HG03469 (cell line): ENCODE measurements at regions not wholly inside any gene's neighbourhood (a gene's known extent, or its start where the extent isn't known, plus 50 kb on each side); places are given as distances from the start of the nearest gene placed in this dataset.

ENCODE experiments used
- ATAC-seq: cut with Tn5 transposase; IDR thresholded peaks from one replicate; pipeline ENCODE4 v1.9.1; 2021; ENCODE audit warnings: mild to moderate bottlenecking, moderate library complexity, moderate number of reproducible peaks; ENCODE audit not compliant: unreplicated experiment

GRCh38 chr9:16328349-16328748, 542.1 kb downstream of the BNC2 start:
- ATAC-seq, result no peak

- no peak for ATAC-seq
Measured at GRCh38 chr9:16329671-16330113, 540.8 kb downstream of the BNC2 start.

- no peak for ATAC-seq
Measured at GRCh38 chr9:16331031-16331430, 539.4 kb downstream of the BNC2 start.

- ATAC-seq, result no peak
Measured at GRCh38 chr9:16331527-16331926, 538.9 kb downstream of the BNC2 start.

GRCh38 chr9:16333691-16334090, 536.8 kb downstream of the BNC2 start:
- ATAC-seq, result no peak

- ATAC-seq, result no peak
Measured at GRCh38 chr9:16335788-16336580, 534.5 kb downstream of the BNC2 start.

- ATAC-seq, result no peak
Measured at GRCh38 chr9:16336833-16337232, 533.6 kb downstream of the BNC2 start.

GRCh38 chr9:16337322-16338029, 533.0 kb downstream of the BNC2 start:
- no peak for ATAC-seq

- no peak for ATAC-seq
Measured at GRCh38 chr9:16341177-16341576, 529.3 kb downstream of the BNC2 start.

- no peak for ATAC-seq
Measured at GRCh38 chr9:16342246-16343020, 528.0 kb downstream of the BNC2 start.

GRCh38 chr9:16343249-16344237, 526.9 kb downstream of the BNC2 start:
- no peak for ATAC-seq

- no peak for ATAC-seq
Measured at GRCh38 chr9:16344343-16344742, 526.1 kb downstream of the BNC2 start.

GRCh38 chr9:16345902-16346301, 524.6 kb downstream of the BNC2 start:
- no peak for ATAC-seq

- ATAC-seq, result no peak
Measured at GRCh38 chr9:16347886-16348285, 522.6 kb downstream of the BNC2 start.

- no peak for ATAC-seq
Measured at GRCh38 chr9:16348531-16348930, 521.9 kb downstream of the BNC2 start.

GRCh38 chr9:16352251-16352650, 518.2 kb downstream of the BNC2 start:
- ATAC-seq, result no peak

GRCh38 chr9:16352791-16353401, 517.6 kb downstream of the BNC2 start:
- ATAC-seq, result no peak

- ATAC-seq, result no peak
Measured at GRCh38 chr9:16356196-16356765, 514.2 kb downstream of the BNC2 start.

- ATAC-seq, result no peak
Measured at GRCh38 chr9:16357828-16358227, 512.6 kb downstream of the BNC2 start.

GRCh38 chr9:16358751-16359150, 511.7 kb downstream of the BNC2 start:
- ATAC-seq, result no peak
